22Rv1 (cell line): ENCODE measurements at regions not wholly inside any gene's neighbourhood (a gene's known extent, or its start where the extent isn't known, plus 50 kb on each side); places are given as distances from the start of the nearest gene placed in this dataset.

ENCODE experiments used
- CTCF ChIP-seq: fragments of 450-650 bp; IDR thresholded peaks from 2 replicates; pipeline ENCODE4 v1.5.1; 2017; ENCODE audit warnings: mild to moderate bottlenecking
- ZFX ChIP-seq: fragments of 450-650 bp; IDR thresholded peaks from 2 replicates; pipeline ENCODE4 v1.6.1; 2017; ENCODE audit warnings: antibody characterized with exemption, borderline replicate concordance

- TF ChIP-seq CTCF = no peak
- no peak for TF ChIP-seq ZFX
Observed at GRCh38 chr3:154942827-154943226, 137.3 kb upstream of the MME start.
